Activated CD4-positive, alpha-beta T cell treated with anti-CD3 and anti-CD28 coated beads for 36 hours (primary cell): ENCODE measurements at regions not wholly inside any gene's neighbourhood (a gene's known extent, or its start where the extent isn't known, plus 50 kb on each side); places are given as distances from the start of the nearest gene placed in this dataset.

Source experiments
- ATAC-seq: fragments of 200-7000 bp; cut with Tn5 transposase; one replicate; pipeline ENCODE4 v1.10.0; 2021; ENCODE audit warnings: mild to moderate bottlenecking, moderate library complexity
- CTCF ChIA-PET: fragments of 350-600 bp; sonication (Branson Sonifier 250); formaldehyde crosslinking; loops from one replicate; lab custom pipeline; 2021; ENCODE audit warnings: antibody characterized with exemption; lab: Charles Lee
- POLR2A ChIA-PET: fragments of 350-600 bp; sonication (Branson Sonifier 250); formaldehyde crosslinking; loops from one replicate; lab custom pipeline; 2021; ENCODE audit warnings: antibody characterized with exemption, inconsistent platforms; lab: Charles Lee
- DNase-seq: peaks from one replicate; pipeline ENCODE4 v3.0.0-alpha.2; 2020
- H3K27ac Mint-ChIP-seq: one replicate; pipeline ENCODE4 v1.8.0; 2021; ENCODE audit warnings: mixed read lengths
- H3K27me3 Mint-ChIP-seq: one replicate; pipeline ENCODE4 v1.8.0; 2021; ENCODE audit warnings: mixed read lengths
- H3K36me3 Mint-ChIP-seq: one replicate; pipeline ENCODE4 v1.8.0; 2021; ENCODE audit warnings: low read depth, mixed read lengths
- H3K4me1 Mint-ChIP-seq: one replicate; pipeline ENCODE4 v1.8.0; 2021; ENCODE audit warnings: mixed read lengths
- H3K4me3 Mint-ChIP-seq: one replicate; pipeline ENCODE4 v1.8.0; 2021; ENCODE audit warnings: mild to moderate bottlenecking, moderate library complexity, mixed read lengths
- H3K9me3 Mint-ChIP-seq: one replicate; pipeline ENCODE4 v1.8.0; 2021; ENCODE audit warnings: low read depth, mixed read lengths
- intact Hi-C, 2 experiments: fragments of 100-400 bp; cut with DNase I in 1 of 2; cut with micrococcal nuclease in 1 of 2; formaldehyde crosslinking; loops; one replicate each; pipeline versions ENCODE4 v1.14.2 to v1.15.1; 2022 to 2024; cut with DNase I, micrococcal nuclease

- H3K27ac Mint-ChIP-seq, result no peak overlapping the region
- intact Hi-C loops, result no loop called here
- no peak overlapping the region for H3K4me3 Mint-ChIP-seq
- ATAC-seq (no peak), DNase-seq (no peak)
- H3K36me3 Mint-ChIP-seq, result no peaks in the 10 kb centered on the region
- ChIA-PET CTCF (interaction anchor here (1.5 kb wide), 1 partner anchor 10 kb away, joined by 8 read pairs; no protein-coding TSS in a partner anchor), POLR2A (no interaction called here)
- no peaks in the 10 kb centered on the region for H3K9me3 Mint-ChIP-seq
- peaks cover 4% of the 10 kb centered on the region for H3K27me3 Mint-ChIP-seq
- no peaks in the 10 kb centered on the region for H3K4me1 Mint-ChIP-seq
These were observed 75.8 kb upstream of the GALNT9 start for GRCh38 chr12:132404951-132405741.

- ChIA-PET POLR2A (no interaction called here), CTCF (no interaction called here)
- DNase-seq, result no peak
- intact Hi-C loops, result no loop called here
- Mint-ChIP-seq H3K4me1 (no peaks in the 10 kb centered on the region), H3K27me3 (peaks cover 4% of the 10 kb centered on the region), H3K27ac (no peak overlapping the region), H3K9me3 (no peaks in the 10 kb centered on the region), H3K36me3 (no peaks in the 10 kb centered on the region), H3K4me3 (no peak overlapping the region)
- ATAC-seq, result no peak
These were observed 75.1 kb upstream of the GALNT9 start for GRCh38 chr12:132404435-132404855.

GRCh38 chr12:132403636-132404434 is 74.4 kb upstream of the GALNT9 start:
- no peak overlapping the region for H3K4me3 Mint-ChIP-seq
- ChIA-PET POLR2A (no interaction called here), CTCF (no interaction called here)
- H3K27me3 Mint-ChIP-seq, result peaks cover 4% of the 10 kb centered on the region
- H3K9me3 Mint-ChIP-seq, result no peaks in the 10 kb centered on the region
- DNase-seq (no peak), ATAC-seq (no peak)
- no peaks in the 10 kb centered on the region for H3K36me3 Mint-ChIP-seq
- no peaks in the 10 kb centered on the region for H3K4me1 Mint-ChIP-seq
- intact Hi-C loops, result no loop called here
- no peak overlapping the region for H3K27ac Mint-ChIP-seq

GRCh38 chr12:132402831-132403416 is 73.5 kb upstream of the GALNT9 start:
- H3K4me3 Mint-ChIP-seq, result no peak overlapping the region
- CTCF ChIA-PET, result no interaction called here
- H3K36me3 Mint-ChIP-seq, result no peaks in the 10 kb centered on the region
- no peaks in the 10 kb centered on the region for H3K9me3 Mint-ChIP-seq
- intact Hi-C loops, result no loop called here
- no peak overlapping the region for H3K27ac Mint-ChIP-seq
- peaks cover 8% of the 10 kb centered on the region for H3K27me3 Mint-ChIP-seq
- H3K4me1 Mint-ChIP-seq, result no peaks in the 10 kb centered on the region
- no peak for ATAC-seq
- no peak for DNase-seq
- POLR2A ChIA-PET, result no interaction called here

GRCh38 chr12:132401982-132402381 is 72.6 kb upstream of the GALNT9 start:
- no peaks in the 10 kb centered on the region for H3K36me3 Mint-ChIP-seq
- H3K27me3 Mint-ChIP-seq, result peaks cover 11% of the 10 kb centered on the region
- no peak for DNase-seq
- ChIA-PET CTCF (no interaction called here), POLR2A (no interaction called here)
- no peak overlapping the region for H3K27ac Mint-ChIP-seq
- H3K9me3 Mint-ChIP-seq, result no peaks in the 10 kb centered on the region
- no peaks in the 10 kb centered on the region for H3K4me1 Mint-ChIP-seq
- intact Hi-C loops, result no loop called here
- H3K4me3 Mint-ChIP-seq, result no peak overlapping the region
- no peak for ATAC-seq

- DNase-seq, result no peak
- ChIA-PET CTCF (interaction anchor here (0.8 kb wide), 1 partner anchor 259 kb away, joined by 3 read pairs; no protein-coding TSS in a partner anchor), POLR2A (no interaction called here)
- intact Hi-C loops, result no loop called here
- H3K27ac Mint-ChIP-seq, result no peak overlapping the region
- no peaks in the 10 kb centered on the region for H3K36me3 Mint-ChIP-seq
- H3K4me3 Mint-ChIP-seq, result no peak overlapping the region
- no peak for ATAC-seq
- H3K9me3 Mint-ChIP-seq, result no peaks in the 10 kb centered on the region
- H3K27me3 Mint-ChIP-seq, result peaks cover 14% of the 10 kb centered on the region
- no peaks in the 10 kb centered on the region for H3K4me1 Mint-ChIP-seq
These were observed 70.7 kb upstream of the GALNT9 start for GRCh38 chr12:132400011-132400641.

- Mint-ChIP-seq H3K27ac (no peak overlapping the region), H3K4me1 (no peaks in the 10 kb centered on the region), H3K9me3 (peaks cover 3% of the 10 kb centered on the region), H3K4me3 (no peak overlapping the region), H3K36me3 (no peaks in the 10 kb centered on the region), H3K27me3 (peaks cover 14% of the 10 kb centered on the region)
- ChIA-PET CTCF (interaction anchor here (0.8 kb wide), 1 partner anchor 260 kb away, joined by 3 read pairs; no protein-coding TSS in a partner anchor), POLR2A (no interaction called here)
- intact Hi-C loops, result loop anchor here in 1 of 2 experiments (10.0 kb wide), 1 partner anchor 115 kb away; no protein-coding TSS in a partner anchor
- DNase-seq, result no peak
- ATAC-seq, result no peak
These were observed 70.0 kb upstream of the GALNT9 start for GRCh38 chr12:132399092-132400010.

- DNase-seq (no peak), ATAC-seq (no peak)
- CTCF ChIA-PET, result no interaction called here
- peaks cover 14% of the 10 kb centered on the region for H3K27me3 Mint-ChIP-seq
- intact Hi-C loops, result loop anchor here in 1 of 2 experiments (10.0 kb wide), 1 partner anchor 114 kb away; no protein-coding TSS in a partner anchor
- POLR2A ChIA-PET, result no interaction called here
- H3K9me3 Mint-ChIP-seq, result peaks cover 5% of the 10 kb centered on the region
- H3K36me3 Mint-ChIP-seq, result no peaks in the 10 kb centered on the region
- no peak overlapping the region for H3K27ac Mint-ChIP-seq
- H3K4me3 Mint-ChIP-seq, result no peak overlapping the region
- no peaks in the 10 kb centered on the region for H3K4me1 Mint-ChIP-seq
These were observed 69.1 kb upstream of the GALNT9 start for GRCh38 chr12:132398386-132398991.

GRCh38 chr12:132397934-132398385 is 68.6 kb upstream of the GALNT9 start:
- Mint-ChIP-seq H3K4me3 (no peak overlapping the region), H3K4me1 (no peaks in the 10 kb centered on the region), H3K27ac (no peak overlapping the region), H3K36me3 (no peaks in the 10 kb centered on the region), H3K9me3 (peaks cover 5% of the 10 kb centered on the region), H3K27me3 (peaks cover 14% of the 10 kb centered on the region)
- intact Hi-C loops, result loop anchor here in 1 of 2 experiments (10.0 kb wide), 1 partner anchor 113 kb away; no protein-coding TSS in a partner anchor
- CTCF ChIA-PET, result no interaction called here
- DNase-seq (no peak), ATAC-seq (no peak)
- POLR2A ChIA-PET, result no interaction called here
